ENCODE measurements at regions not wholly inside any gene's neighbourhood (a gene's known extent, or its start where the extent isn't known, plus 50 kb on each side); places are given as distances from the start of the nearest gene placed in this dataset.

DNA sequence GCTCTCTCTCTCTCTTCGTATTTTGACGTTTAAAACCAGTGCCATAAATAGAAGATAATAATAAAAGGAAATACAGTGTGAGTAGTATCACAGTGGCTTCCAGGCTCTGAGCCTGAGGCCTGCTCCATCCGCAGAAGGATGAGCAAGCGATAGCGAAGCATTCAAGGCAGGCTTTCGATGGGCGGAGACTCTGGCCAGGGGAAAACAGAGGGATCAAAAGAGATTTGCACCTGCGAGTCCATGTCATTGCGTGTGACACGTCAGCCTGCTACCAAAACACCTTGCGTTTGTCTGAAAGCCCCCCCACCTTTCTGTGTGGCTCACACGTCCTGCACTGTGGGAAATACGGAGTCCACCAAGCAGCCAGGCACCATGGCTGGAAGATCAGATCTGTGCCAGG, 377.3 kb upstream of the SULF2 start:
- TF ChIP-seq, protein P1, sequence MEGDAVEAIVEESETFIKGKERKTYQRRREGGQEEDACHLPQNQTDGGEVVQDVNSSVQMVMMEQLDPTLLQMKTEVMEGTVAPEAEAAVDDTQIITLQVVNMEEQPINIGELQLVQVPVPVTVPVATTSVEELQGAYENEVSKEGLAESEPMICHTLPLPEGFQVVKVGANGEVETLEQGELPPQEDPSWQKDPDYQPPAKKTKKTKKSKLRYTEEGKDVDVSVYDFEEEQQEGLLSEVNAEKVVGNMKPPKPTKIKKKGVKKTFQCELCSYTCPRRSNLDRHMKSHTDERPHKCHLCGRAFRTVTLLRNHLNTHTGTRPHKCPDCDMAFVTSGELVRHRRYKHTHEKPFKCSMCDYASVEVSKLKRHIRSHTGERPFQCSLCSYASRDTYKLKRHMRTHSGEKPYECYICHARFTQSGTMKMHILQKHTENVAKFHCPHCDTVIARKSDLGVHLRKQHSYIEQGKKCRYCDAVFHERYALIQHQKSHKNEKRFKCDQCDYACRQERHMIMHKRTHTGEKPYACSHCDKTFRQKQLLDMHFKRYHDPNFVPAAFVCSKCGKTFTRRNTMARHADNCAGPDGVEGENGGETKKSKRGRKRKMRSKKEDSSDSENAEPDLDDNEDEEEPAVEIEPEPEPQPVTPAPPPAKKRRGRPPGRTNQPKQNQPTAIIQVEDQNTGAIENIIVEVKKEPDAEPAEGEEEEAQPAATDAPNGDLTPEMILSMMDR (conservative IDR thresholded peaks at IDR 0.05), result no peak
- H3K36me3 Mint-ChIP-seq (ENCODE audit: low read depth), result no peaks in the 10 kb centered on the region
- peaks cover 10% of the 10 kb centered on the region for H3K4me1 Mint-ChIP-seq
- peaks cover under 1% of the 10 kb centered on the region for H3K9me3 Mint-ChIP-seq
- no peak overlapping the region for H3K4me3 Mint-ChIP-seq
- H3K27ac Mint-ChIP-seq (ENCODE audit: unreplicated experiment), result no peak overlapping the region
- no peak for DNase-seq (ENCODE audit: low read depth, low spot score)
- peaks cover 12% of the 10 kb centered on the region for H3K27me3 Mint-ChIP-seq (ENCODE audit: low read depth)

DNA sequence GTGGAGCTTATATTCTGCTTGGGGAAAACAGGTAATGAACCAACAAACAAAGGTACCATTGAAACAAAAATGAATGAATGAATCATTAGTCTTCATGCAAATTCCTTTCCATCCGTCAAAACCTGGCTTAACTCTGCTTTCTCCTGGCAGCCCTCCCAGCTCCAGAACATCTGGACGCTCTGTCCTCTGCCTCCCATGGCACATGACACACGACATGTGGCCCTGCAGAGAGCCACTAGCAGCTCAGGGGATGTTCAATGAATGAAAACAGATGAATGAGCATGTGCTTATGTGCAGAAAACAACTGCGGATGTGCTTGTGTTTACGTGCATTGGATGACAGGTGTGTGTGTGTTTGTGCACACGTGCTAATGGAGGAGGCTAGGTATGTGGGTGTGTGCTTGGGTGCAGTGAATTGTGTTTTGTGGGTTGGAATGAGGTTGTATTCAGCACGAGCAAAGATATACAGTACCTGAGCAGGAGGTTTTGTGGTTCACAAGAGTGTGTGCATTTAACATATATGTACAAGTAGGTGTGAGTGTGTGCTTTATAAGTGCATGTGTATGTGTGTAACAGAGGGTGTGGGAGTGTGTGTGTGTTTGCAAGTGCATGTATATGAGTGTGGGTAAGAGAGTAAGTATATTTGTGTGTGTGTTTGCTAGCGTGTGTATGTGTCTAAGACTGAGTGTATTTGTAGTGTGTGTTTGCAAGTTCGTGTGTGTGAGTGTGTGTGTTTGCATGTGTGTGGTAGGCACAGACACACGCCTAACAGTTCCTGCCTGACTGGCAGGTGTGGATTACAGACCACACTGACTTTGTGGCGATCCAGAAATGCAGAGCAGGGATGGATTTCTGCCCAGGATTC, 374.1 kb upstream of the SULF2 start:
- H3K36me3 Mint-ChIP-seq (ENCODE audit: low read depth), result no peaks in the 10 kb centered on the region
- no peak overlapping the region for H3K4me3 Mint-ChIP-seq
- H3K27ac Mint-ChIP-seq (ENCODE audit: unreplicated experiment), result no peak overlapping the region

DNA sequence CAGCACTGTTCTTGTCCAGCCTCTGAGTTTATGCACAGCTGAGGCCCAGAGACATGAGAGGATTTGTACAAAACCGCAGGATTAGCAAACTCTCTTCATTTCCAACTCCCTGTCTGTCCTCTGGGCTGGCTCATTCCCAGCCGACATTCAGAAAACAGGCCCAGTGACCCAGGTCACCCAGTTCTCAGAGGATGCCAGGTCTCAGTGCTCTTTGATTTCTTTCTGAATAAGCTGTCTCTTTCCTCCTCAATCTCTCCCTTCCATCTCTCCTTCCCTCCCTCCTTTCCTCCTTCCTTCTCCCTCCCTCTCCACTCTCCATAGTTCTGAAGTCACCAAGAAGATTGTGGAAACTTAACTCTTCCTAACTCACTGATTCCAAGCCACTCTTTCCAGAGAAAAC, 372.7 kb upstream of the SULF2 start:
- DNase-seq (ENCODE audit: low read depth, low spot score), result no peak
- TF ChIP-seq, protein P1 (conservative IDR thresholded peaks at IDR 0.05), result no peak
- Mint-ChIP-seq H3K27me3 (ENCODE audit: low read depth) (peaks cover 4% of the 10 kb centered on the region), H3K4me1 (peaks cover 24% of the 10 kb centered on the region), H3K9me3 (peaks cover 2% of the 10 kb centered on the region), H3K27ac (ENCODE audit: unreplicated experiment) (no peak overlapping the region), H3K36me3 (ENCODE audit: low read depth) (no peaks in the 10 kb centered on the region), H3K4me3 (no peak overlapping the region)

More for the DNA sequence above, 374.1 kb upstream of the SULF2 start:
- peaks cover 2% of the 10 kb centered on the region for H3K9me3 Mint-ChIP-seq
- peaks cover 16% of the 10 kb centered on the region for H3K4me1 Mint-ChIP-seq
- DNase-seq (ENCODE audit: low read depth, low spot score), result no peak
- peaks cover 4% of the 10 kb centered on the region for H3K27me3 Mint-ChIP-seq (ENCODE audit: low read depth)
- TF ChIP-seq, protein P1 (conservative IDR thresholded peaks at IDR 0.05), result no peak

DNA sequence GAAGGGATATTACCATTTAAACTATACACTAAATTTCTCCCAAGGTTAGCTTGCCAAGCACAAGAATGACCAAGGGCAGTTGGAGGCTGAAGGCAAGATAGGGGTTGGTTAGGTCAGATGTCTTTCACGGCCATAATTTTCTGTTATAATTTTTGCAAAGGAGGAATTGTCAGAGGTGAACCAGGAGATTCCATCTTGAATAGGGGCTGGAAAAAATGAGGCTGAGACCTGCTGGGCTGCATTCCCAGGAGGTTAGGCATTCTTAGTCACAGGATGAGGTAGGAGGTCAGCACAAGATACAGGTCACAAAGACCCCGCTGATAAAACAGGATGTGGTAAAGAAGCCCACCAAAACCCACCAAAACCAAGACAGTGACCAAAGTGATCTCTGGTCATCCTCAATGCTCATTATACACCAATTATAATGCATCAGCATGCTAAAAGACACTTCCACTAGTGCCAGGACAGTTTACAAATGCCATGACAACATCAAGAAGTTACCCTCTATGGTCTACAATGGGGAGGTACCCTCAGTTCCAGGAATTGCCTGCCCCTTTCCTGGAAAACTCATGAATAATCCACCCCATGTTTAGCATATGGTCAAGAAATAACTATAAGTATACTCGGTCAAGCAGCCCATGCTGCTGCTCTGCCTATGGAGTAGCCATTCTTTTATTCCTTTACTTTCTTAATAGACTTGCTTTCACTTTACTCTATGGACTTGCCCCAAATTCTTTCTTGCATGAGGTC, 371.8 kb upstream of the SULF2 start:
- TF ChIP-seq, protein P1 (conservative IDR thresholded peaks at IDR 0.05), result no peak
- no peak overlapping the region for H3K27ac Mint-ChIP-seq (ENCODE audit: unreplicated experiment)
- H3K27me3 Mint-ChIP-seq (ENCODE audit: low read depth), result peaks cover 4% of the 10 kb centered on the region
- no peak overlapping the region for H3K4me3 Mint-ChIP-seq
- peaks cover 24% of the 10 kb centered on the region for H3K4me1 Mint-ChIP-seq
- H3K9me3 Mint-ChIP-seq, result peaks cover 2% of the 10 kb centered on the region
- no peaks in the 10 kb centered on the region for H3K36me3 Mint-ChIP-seq (ENCODE audit: low read depth)
- DNase-seq (ENCODE audit: low read depth, low spot score), result no peak

DNA sequence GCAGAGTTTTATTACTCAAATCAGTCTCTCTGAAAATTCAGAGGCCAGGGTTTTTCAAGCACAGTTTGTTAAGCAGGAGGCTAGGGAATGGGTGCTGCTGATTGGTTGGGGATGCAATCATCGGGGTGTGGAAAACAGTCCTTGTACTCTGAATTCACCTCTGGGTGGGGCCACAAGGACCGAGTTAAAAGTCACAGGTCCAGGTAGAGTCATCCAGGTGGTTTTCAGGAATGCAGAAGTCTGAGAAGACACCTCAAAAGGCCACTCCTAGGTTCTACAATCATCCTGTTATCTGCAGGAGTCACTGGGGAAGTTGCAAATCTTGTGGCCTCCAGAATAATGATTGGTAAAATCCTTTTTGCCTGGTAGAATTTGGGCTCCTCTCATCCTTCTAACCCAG, 371.2 kb upstream of the SULF2 start:
- TF ChIP-seq, protein P1 (conservative IDR thresholded peaks at IDR 0.05), result no peak
- H3K36me3 Mint-ChIP-seq (ENCODE audit: low read depth), result no peaks in the 10 kb centered on the region

More for the DNA sequence above, 371.2 kb upstream of the SULF2 start:
- DNase-seq (ENCODE audit: low read depth, low spot score), result no peak
- Mint-ChIP-seq H3K27me3 (ENCODE audit: low read depth) (peaks cover 4% of the 10 kb centered on the region), H3K9me3 (peaks cover 2% of the 10 kb centered on the region), H3K4me1 (peaks cover 24% of the 10 kb centered on the region), H3K4me3 (no peak overlapping the region), H3K27ac (ENCODE audit: unreplicated experiment) (no peak overlapping the region)
